ENCODE measurements at regions not wholly inside any gene's neighbourhood (a gene's known extent, or its start where the extent isn't known, plus 50 kb on each side); places are given as distances from the start of the nearest gene placed in this dataset.
"Not testable (repeated sequence)": the region's sequence is repeated elsewhere in the genome, so short reads cannot be mapped to it uniquely, and the experiment has no call there.

- DNase-seq (ENCODE audit: low read depth) = no peak
Measured at GRCh38 chr18:38290229-38290628, 724.6 kb upstream of the CELF4 start.

GRCh38 chr18:38284972-38285371 lies 719.4 kb upstream of the CELF4 start:
- DNase-seq (ENCODE audit: low read depth) = no peak

- no peak for DNase-seq (ENCODE audit: low read depth)
Measured at GRCh38 chr18:38263066-38263465, 697.5 kb upstream of the CELF4 start.

- DNase-seq (ENCODE audit: low read depth) = no peak
Measured at GRCh38 chr18:38262661-38263060, 697.1 kb upstream of the CELF4 start.

GRCh38 chr18:38257661-38258060 lies 692.1 kb upstream of the CELF4 start:
- no peak for DNase-seq (ENCODE audit: low read depth)

GRCh38 chr18:38256366-38256765 lies 690.8 kb upstream of the CELF4 start:
- no peak for DNase-seq (ENCODE audit: low read depth)

GRCh38 chr18:38250971-38251370 lies 685.4 kb upstream of the CELF4 start:
- no peak for DNase-seq (ENCODE audit: low read depth)

GRCh38 chr18:38244480-38244879 lies 678.9 kb upstream of the CELF4 start:
- DNase-seq (ENCODE audit: low read depth) = no peak

- DNase-seq (ENCODE audit: low read depth) = no peak
Measured at GRCh38 chr18:38243291-38243690, 677.7 kb upstream of the CELF4 start.

- DNase-seq (ENCODE audit: low read depth) = no peak
Measured at GRCh38 chr18:38241736-38242135, 676.1 kb upstream of the CELF4 start.

- no peak for DNase-seq (ENCODE audit: low read depth)
Measured at GRCh38 chr18:38241216-38241615, 675.6 kb upstream of the CELF4 start.

GRCh38 chr18:38239606-38240005 lies 674.0 kb upstream of the CELF4 start:
- no peak for DNase-seq (ENCODE audit: low read depth)

GRCh38 chr18:38237796-38238195 lies 672.2 kb upstream of the CELF4 start:
- no peak for DNase-seq (ENCODE audit: low read depth)

- DNase-seq (ENCODE audit: low read depth) = no peak
Measured at GRCh38 chr18:38221476-38222100, 656.0 kb upstream of the CELF4 start.

- no peak for DNase-seq (ENCODE audit: low read depth)
Measured at GRCh38 chr18:38198956-38199355, 633.4 kb upstream of the CELF4 start.

GRCh38 chr18:38198526-38198925 lies 632.9 kb upstream of the CELF4 start:
- DNase-seq (ENCODE audit: low read depth) = no peak

GRCh38 chr18:38186491-38186890 lies 620.9 kb upstream of the CELF4 start:
- no peak for DNase-seq (ENCODE audit: low read depth)

GRCh38 chr18:38174594-38174993 lies 609.0 kb upstream of the CELF4 start:
- DNase-seq (ENCODE audit: low read depth) = no peak

- DNase-seq (ENCODE audit: low read depth) = no peak
Measured at GRCh38 chr18:38174173-38174572, 608.6 kb upstream of the CELF4 start.

GRCh38 chr18:38170845-38171244 lies 605.2 kb upstream of the CELF4 start:
- DNase-seq (ENCODE audit: low read depth) = no peak

GRCh38 chr18:38167623-38168022 lies 602.0 kb upstream of the CELF4 start:
- no peak for DNase-seq (ENCODE audit: low read depth)

- not testable (repeated sequence) for DNase-seq (ENCODE audit: low read depth)
Measured at GRCh38 chr18:38153116-38153515, 587.5 kb upstream of the CELF4 start.

- DNase-seq (ENCODE audit: low read depth) = no peak
Measured at GRCh38 chr18:38116716-38117115, 551.1 kb upstream of the CELF4 start.

- no peak for DNase-seq (ENCODE audit: low read depth)
Measured at GRCh38 chr18:38115201-38115600, 549.6 kb upstream of the CELF4 start.

GRCh38 chr18:38087538-38087937 lies 521.9 kb upstream of the CELF4 start:
- DNase-seq (ENCODE audit: low read depth) = no peak

All from activated T-helper 9 cell treated with anti-CD3 and anti-CD28 coated beads, Interleukin-2, amount 50 U/mL, for 16 hours (primary cell).